SKM-1 treated with dmso at 0.1 percent for 144 hours (cell line): ENCODE measurements at regions not wholly inside any gene's neighbourhood (a gene's known extent, or its start where the extent isn't known, plus 50 kb on each side); places are given as distances from the start of the nearest gene placed in this dataset.
A peak's percentile ranks its signal among the peaks of the same experiment; 100 is the strongest.

Experiments
- DNase-seq: peaks from one replicate; lab custom pipeline; 2025; ENCODE audit not compliant: unreplicated experiment; lab: John Stamatoyannopoulos, UW

DNA sequence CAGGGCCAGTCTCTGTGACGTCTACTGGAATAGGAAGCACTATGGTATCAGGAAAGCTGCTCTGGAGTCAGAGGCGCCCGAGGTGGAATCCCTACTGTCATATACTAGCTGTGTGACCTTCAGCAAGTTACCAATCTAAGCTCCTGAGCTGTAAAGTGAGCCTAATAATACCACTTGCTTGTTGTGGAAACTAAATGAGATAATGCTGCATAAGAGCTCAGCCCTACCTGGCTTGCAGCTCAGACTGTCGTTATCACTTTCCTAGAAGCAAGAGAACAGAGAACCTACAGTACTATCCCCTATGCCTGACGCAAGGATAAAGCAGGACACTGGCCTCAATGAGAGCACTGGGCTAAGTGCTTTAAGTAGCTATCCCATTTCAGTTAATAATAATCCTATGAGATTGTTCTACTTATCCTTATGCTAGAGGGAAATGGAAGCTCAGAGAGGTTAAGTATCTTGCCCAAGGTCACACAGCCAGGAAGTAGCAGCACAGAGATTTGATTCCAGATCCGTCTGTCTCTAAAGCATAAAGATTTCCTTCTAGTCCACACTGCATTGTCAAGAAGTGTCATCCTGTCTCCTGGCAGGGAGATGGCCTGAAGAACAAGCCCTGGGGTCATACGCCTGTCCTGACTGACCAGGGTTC is 195.2 kb downstream of the TLE3 start:
- no peak for DNase-seq

- no peak for DNase-seq
These were observed 193.9 kb downstream of the TLE3 start for GRCh38 chr15:69903470-69904469.

DNA sequence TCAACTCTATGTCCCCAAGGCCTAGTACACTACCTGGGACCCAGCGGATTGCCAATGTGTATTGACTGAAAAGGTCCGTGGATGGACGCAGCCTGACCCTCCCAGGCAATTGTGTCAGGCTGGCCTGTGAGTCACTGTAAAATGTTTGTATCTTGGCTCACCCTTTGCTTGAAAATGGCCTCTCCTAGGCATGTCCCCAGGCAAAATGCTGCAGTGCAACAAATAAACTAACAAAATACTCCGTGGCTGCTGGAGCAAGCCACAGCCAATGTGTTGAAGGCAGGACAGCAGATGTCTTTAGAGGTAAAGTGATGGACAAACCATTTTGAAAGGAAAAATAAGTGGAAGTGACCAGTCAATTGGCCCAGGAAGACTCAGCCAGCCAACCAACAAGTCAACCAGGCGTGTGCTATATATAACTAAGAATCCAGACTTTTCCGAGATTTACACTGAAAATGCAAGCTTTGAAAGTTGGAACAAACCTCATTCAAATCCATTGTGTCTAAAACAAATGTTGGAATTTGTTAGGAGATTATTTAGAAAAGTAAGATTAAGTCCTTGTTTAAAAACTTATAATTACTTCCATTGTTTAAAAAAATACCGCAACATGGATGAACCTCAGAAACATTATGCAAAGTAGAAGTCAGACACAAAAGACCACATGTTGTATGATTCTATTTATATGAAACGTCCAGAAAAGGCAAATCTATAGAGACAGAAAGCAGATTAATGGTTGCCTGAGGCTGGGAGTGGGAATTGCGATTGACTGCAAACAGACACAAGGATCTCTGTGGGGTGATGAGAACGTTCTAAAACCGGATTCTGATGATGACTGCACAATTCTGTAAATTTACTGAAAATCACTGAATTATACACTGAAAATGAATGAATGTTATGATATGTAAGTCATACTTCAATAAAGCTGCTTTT is 191.2 kb downstream of the TLE3 start:
- no peak for DNase-seq

- DNase-seq: no peak
These were observed 189.7 kb downstream of the TLE3 start for GRCh38 chr15:69908060-69908459.

GRCh38 chr15:69908590-69909420 is 188.9 kb downstream of the TLE3 start:
- no peak for DNase-seq

DNA sequence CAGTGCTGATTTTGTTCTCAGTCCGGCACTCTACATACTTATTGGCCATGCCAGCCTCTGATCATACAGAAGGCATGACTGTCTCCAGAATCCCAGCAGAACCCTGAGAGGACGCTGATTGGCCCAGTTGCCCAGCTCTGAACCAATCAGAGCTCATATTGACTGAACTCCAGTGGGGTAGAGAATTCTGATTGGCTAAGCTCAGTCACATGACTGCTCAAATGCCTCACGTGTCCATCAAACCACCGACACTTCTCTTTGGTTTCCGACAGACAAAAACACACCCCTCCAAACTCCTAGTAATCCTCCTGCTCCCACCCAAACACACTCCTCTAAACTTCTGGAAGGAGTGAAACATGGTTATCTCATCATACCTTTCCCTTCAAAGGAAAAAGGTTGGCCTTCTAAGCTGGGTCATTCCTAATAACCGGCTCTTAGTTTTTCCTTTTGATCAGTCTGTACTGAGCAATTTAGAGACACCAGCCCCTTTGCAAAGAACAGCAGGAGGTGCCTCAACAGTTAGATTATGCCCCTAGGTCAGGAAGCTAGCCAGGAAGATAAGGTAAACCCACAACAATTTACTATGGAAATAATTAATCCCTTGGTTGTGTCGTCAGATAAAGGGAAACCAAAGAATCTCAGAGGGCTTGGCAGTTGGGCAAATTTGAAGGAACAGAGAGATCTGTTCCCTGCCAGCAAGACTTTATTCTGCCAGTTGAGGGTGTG is 187.8 kb downstream of the TLE3 start:
- DNase-seq: no peak

- no peak for DNase-seq
These were observed 187.2 kb downstream of the TLE3 start for GRCh38 chr15:69910514-69910913.

DNA sequence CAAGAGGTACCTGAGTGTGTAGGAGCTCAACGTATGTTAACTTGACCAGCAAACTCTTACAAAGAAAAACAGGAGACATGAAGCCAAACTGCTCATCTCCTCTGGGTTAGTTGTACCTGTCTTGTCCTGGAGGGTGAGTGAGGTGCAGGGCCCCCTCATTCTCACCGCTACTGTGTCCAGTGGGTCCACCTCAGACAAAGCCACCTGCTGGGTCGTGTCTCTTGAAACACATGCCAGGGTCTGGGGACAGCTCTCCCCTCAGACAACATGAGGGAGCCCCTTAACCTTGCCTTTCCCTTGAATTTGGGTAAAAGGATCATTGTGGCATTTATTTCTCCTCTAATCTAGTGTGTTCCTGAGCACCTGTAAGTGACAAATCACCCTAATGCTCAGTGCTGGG is 185.6 kb downstream of the TLE3 start:
- DNase-seq: no peak

- no peak for DNase-seq
These were observed 183.7 kb downstream of the TLE3 start for GRCh38 chr15:69914040-69914439.

GRCh38 chr15:69914960-69915359 is 182.8 kb downstream of the TLE3 start:
- DNase-seq: peak; percentile 45

DNA sequence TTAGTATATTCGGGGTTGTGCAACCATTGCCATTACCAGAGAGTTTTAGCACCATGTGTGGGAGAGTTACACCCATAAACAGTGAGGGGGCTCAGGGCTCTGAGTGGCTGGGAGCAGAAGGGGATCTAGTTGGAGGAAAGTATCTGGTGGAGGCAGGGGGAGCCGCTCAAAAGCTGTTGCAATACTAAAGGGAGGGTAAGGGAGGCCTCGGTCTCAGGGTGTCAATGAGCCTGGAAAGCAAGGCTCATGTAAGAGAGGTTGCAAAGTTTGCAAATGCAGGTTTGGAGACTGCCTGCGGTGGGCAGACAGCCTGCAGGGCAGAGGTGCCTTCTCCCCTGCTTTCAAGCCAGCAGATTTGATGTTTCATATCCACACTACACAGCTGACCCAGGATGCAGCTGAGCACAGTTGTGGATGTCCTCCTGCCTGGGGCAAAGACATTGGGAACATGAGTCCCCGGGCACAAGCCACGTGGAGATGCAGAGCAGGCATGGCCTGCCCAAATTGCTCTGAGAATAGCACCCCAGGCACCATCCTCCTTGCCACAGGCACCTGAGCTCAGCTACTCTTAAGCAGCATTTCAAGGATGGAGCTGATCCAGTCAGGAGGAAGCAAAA is 181.4 kb downstream of the TLE3 start:
- no peak for DNase-seq

DNA sequence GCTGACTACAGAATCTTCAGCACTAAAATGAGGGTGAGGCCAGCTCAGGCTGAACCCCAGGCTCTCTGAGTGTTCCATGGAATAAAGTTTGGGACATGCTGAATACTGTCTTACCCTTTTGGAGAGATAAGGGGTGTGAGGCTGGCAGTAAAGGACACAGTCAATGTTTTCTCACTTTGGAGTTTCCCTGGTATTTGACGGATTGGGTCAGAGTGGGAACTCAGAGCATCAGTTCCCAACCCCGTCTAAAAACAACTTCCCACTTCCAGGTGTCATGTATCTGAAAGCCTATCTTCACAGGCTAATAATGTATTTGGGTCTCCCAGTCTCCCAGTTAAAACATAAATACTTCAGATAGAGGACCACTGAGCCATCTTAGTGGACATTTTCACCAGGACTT is 180.7 kb downstream of the TLE3 start:
- no peak for DNase-seq

GRCh38 chr15:69919816-69920215 is 177.9 kb downstream of the TLE3 start:
- no peak for DNase-seq

- DNase-seq: no peak
These were observed 177.5 kb downstream of the TLE3 start for GRCh38 chr15:69920221-69920620.

DNA sequence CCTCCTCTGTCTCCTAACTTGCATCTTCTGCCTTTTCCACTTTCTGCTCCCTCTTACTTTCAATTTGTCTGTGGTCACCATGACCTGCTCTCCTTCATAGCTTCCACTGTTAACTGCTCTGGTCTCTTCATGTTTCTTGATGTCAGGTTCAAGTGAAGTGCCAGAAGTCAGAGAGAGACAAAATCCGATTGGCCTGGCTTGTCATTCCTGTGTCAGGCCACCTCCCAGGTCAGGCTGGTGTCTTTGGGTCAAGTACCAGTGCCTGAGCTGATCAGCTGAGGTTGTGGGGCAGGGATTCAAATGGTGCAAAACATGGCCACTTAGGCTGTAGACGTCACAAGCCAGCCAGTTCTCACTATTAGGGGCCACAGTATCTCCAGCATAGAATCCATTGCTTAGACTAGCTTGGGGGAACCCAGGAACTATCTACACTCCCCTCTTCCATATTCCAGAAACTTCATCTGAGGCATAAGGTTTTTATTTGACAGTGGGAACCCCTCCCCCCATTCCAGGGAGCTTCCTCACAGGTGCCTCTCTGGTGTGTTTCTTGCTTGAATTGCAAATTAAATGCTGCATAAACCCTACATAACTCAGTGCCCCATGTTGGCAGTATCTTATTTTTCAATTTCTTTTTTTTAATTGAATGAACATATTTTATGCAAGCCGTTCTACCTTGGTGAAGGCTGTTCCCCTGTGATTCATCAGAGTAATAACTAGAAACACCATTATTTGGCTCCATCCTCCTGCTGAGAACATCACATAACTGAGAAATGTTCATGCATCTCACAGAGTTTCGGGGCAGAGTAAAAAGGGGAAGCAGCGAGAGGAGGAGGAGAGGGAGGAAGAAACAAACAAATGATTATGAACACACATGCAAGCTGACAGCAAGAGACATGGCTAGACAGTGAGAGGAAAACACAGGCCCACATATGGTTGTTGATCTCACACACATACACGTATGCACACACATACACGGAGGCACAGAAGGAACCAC is 175.8 kb downstream of the TLE3 start:
- DNase-seq: no peak

GRCh38 chr15:69924531-69924930 is 173.2 kb downstream of the TLE3 start:
- no peak for DNase-seq

DNA sequence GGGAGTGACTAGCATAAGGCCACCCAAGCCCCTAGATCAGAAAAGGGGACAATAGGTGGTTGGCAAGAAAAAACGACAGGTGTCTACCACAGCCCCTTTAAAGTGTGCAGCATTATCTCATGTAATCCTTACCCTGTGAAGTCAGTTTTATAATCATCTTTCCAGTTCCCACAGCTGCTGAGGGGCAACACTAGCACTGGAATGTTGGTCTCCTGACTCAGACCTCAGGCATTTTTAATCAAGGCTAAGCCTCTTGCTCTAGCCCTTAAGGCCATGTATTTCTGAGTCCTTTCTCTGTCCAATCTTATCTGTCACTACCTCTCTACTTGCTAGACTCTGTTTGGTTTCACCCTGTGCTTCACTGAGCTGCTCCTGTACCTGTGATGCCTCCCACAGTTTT is 171.7 kb downstream of the TLE3 start:
- no peak for DNase-seq

DNA sequence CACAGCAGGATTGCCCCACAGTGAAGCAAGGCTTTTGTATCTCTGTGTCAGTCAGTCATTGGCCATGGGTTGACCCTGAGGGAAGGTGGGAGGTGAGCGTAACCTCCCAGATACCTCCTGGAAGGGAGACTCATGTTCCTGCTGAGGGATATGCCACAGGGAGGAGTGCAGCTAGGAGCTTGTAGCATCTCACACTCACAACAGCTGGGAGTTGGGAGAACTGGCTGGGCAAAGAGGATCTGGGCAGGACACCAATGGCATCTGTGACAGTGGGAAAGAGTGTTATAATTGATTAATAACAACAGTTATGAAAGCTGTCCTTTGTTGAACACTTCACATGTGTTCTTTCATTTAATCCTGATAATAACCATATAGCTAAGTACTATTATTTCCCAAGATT is 171.0 kb downstream of the TLE3 start:
- no peak for DNase-seq
